Fibroblast of skin of left quadriceps (primary cell): ENCODE measurements at regions not wholly inside any gene's neighbourhood (a gene's known extent, or its start where the extent isn't known, plus 50 kb on each side); places are given as distances from the start of the nearest gene placed in this dataset.

Source experiments
- DNase-seq, 2 experiments: peaks; one replicate each; pipeline ENCODE4 v3.0.0-alpha.2; 2013; ENCODE audit warnings: low read depth in 2 of 2

- DNase-seq, result no peak
These were observed 78.4 kb upstream of the CTTNBP2NL start for GRCh38 chr1:112317611-112318062.

GRCh38 chr1:112318263-112318662 is 77.8 kb upstream of the CTTNBP2NL start:
- no peak for DNase-seq

- no peak for DNase-seq
These were observed 77.2 kb upstream of the CTTNBP2NL start for GRCh38 chr1:112318698-112319370.

GRCh38 chr1:112319371-112320040 is 76.5 kb upstream of the CTTNBP2NL start:
- no peak for DNase-seq

GRCh38 chr1:112320058-112320457 is 76.0 kb upstream of the CTTNBP2NL start:
- DNase-seq, result no peak

- no peak for DNase-seq
These were observed 74.0 kb upstream of the CTTNBP2NL start for GRCh38 chr1:112322018-112322417.

GRCh38 chr1:112322983-112323678 is 72.9 kb upstream of the CTTNBP2NL start:
- no peak for DNase-seq

GRCh38 chr1:112325504-112325903 is 70.5 kb upstream of the CTTNBP2NL start:
- DNase-seq, result no peak

- DNase-seq, result no peak
These were observed 67.4 kb upstream of the CTTNBP2NL start for GRCh38 chr1:112328600-112328999.

- DNase-seq, result no peak
These were observed 63.6 kb upstream of the CTTNBP2NL start for GRCh38 chr1:112332176-112333150.

- no peak for DNase-seq
These were observed 60.7 kb upstream of the CTTNBP2NL start for GRCh38 chr1:112335351-112335750.

GRCh38 chr1:112337028-112337531 is 58.9 kb upstream of the CTTNBP2NL start:
- no peak for DNase-seq

GRCh38 chr1:112341986-112342385 is 54.0 kb upstream of the CTTNBP2NL start:
- no peak for DNase-seq

- no peak for DNase-seq
These were observed 53.5 kb upstream of the CTTNBP2NL start for GRCh38 chr1:112342558-112342957.

- no peak for DNase-seq
These were observed 51.1 kb upstream of the CTTNBP2NL start for GRCh38 chr1:112344754-112345423.
